Mammary epithelial cell (primary cell): ENCODE measurements at regions not wholly inside any gene's neighbourhood (a gene's known extent, or its start where the extent isn't known, plus 50 kb on each side); places are given as distances from the start of the nearest gene placed in this dataset.

ENCODE experiments used
- CTCF ChIP-seq, 2 donors: IDR thresholded peaks in 1 of 2; conservative IDR thresholded peaks in 1 of 2; 2 replicates each; pipeline ENCODE4 v1.5.1; 2011 to 2012; ENCODE audit warnings: inconsistent platforms in 2 of 2, low read length in 2 of 2, mild to moderate bottlenecking in 2 of 2, control low read depth in 1 of 2, low read depth in 1 of 2; ENCODE audit not compliant: insufficient read depth in 1 of 2; ENCODE audit errors: extremely low read depth in 1 of 2
- EZH2 ChIP-seq: IDR thresholded peaks from 2 replicates; pipeline ENCODE4 v1.6.1; 2012; ENCODE audit warnings: low read length, inconsistent platforms, borderline replicate concordance

GRCh38 chr6:76817429-76817828 is 645.9 kb downstream of the HTR1B start:
- TF ChIP-seq CTCF (conservative IDR thresholded peaks at IDR 0.05 in 1 of 2, IDR thresholded peaks at IDR 0.05 in 1 of 2; ENCODE audit: extremely low read depth in 1 of 2, insufficient read depth in 1 of 2, low read depth in 1 of 2, low read length in 2 of 2) = no peak
- no peak for TF ChIP-seq EZH2
